WTC11 (cell line): ENCODE measurements at regions not wholly inside any gene's neighbourhood (a gene's known extent, or its start where the extent isn't known, plus 50 kb on each side); places are given as distances from the start of the nearest gene placed in this dataset.

Experiments
- ATAC-seq: fragments of 200-7000 bp; cut with Tn5 transposase; 2 replicates; pipeline ENCODE4 v1.10.0; 2021; ENCODE audit warnings: mild to moderate bottlenecking, moderate library complexity
- CTCF ChIA-PET: fragments of 300-600 bp; sonication (Branson Sonifier 250); formaldehyde crosslinking; loops from one replicate; lab custom pipeline; 2021; ENCODE audit warnings: antibody characterized with exemption; lab: Charles Lee
- POLR2A ChIA-PET: fragments of 350-600 bp; sonication (Branson Sonifier 250); formaldehyde crosslinking; loops from one replicate; lab custom pipeline; 2021; ENCODE audit warnings: antibody characterized with exemption; lab: Charles Lee
- DNase-seq: peaks from one replicate; pipeline ENCODE4 v3.0.0; 2021; ENCODE audit warnings: low spot score
- H3K27ac Mint-ChIP-seq: 2 replicates; pipeline ENCODE4 v1.8.0; 2021; ENCODE audit warnings: mixed read lengths
- H3K27me3 Mint-ChIP-seq: 2 replicates; pipeline ENCODE4 v1.8.0; 2021; ENCODE audit warnings: low read depth, mild to moderate bottlenecking, moderate library complexity, mixed read lengths
- H3K36me3 Mint-ChIP-seq: 2 replicates; pipeline ENCODE4 v1.8.0; 2021; ENCODE audit warnings: mixed read lengths
- H3K4me1 Mint-ChIP-seq: 2 replicates; pipeline ENCODE4 v1.8.0; 2022; ENCODE audit warnings: mixed read lengths
- H3K4me3 Mint-ChIP-seq: 2 replicates; pipeline ENCODE4 v1.8.0; 2021; ENCODE audit warnings: mild to moderate bottlenecking, moderate library complexity, mixed read lengths
- H3K9me3 Mint-ChIP-seq: 2 replicates; pipeline ENCODE4 v1.8.0; 2021; ENCODE audit warnings: mixed read lengths
- CREM ChIP-seq: sonication (generic); formaldehyde crosslinking; IDR thresholded peaks from 2 replicates; pipeline ENCODE4 v1.8.1; 2022; ENCODE audit warnings: mild to moderate bottlenecking, missing genetic modification reagents, moderate library complexity
- FOXK1 ChIP-seq: sonication (generic); formaldehyde crosslinking; IDR thresholded peaks from 2 replicates; pipeline ENCODE4 v1.8.0; 2022; ENCODE audit warnings: mild to moderate bottlenecking, moderate library complexity, missing genetic modification reagents
- NFYB ChIP-seq: sonication (generic); formaldehyde crosslinking; conservative IDR thresholded peaks from 2 replicates; pipeline ENCODE4 v1.8.0; 2022; ENCODE audit warnings: low read depth, missing genetic modification reagents
- NR1H2 ChIP-seq: sonication (generic); formaldehyde crosslinking; IDR thresholded peaks from 2 replicates; pipeline ENCODE4 v1.9.0; 2021; ENCODE audit warnings: mild to moderate bottlenecking, moderate library complexity, missing genetic modification reagents
- NR2C2 ChIP-seq: sonication (generic); formaldehyde crosslinking; IDR thresholded peaks from 2 replicates; pipeline ENCODE4 v1.8.0; 2022; ENCODE audit warnings: mild to moderate bottlenecking, missing genetic modification reagents
- OVOL2 ChIP-seq: fragments of 250-450 bp; sonication (Bioruptor Pico); IDR thresholded peaks from 2 replicates; pipeline ENCODE4 v1.9.0; 2021; ENCODE audit warnings: mild to moderate bottlenecking, borderline replicate concordance
- TCF7 ChIP-seq: sonication (generic); formaldehyde crosslinking; IDR thresholded peaks from 2 replicates; pipeline ENCODE4 v1.8.0; 2022; ENCODE audit warnings: mild to moderate bottlenecking, low read depth, missing genetic modification reagents, moderate library complexity
- TEAD1 ChIP-seq: sonication (generic); formaldehyde crosslinking; IDR thresholded peaks from 2 replicates; pipeline ENCODE4 v1.8.0; 2022; ENCODE audit warnings: mild to moderate bottlenecking, missing genetic modification reagents
- TEAD4 ChIP-seq: sonication (generic); formaldehyde crosslinking; IDR thresholded peaks from 2 replicates; pipeline ENCODE4 v1.8.0; 2022; ENCODE audit warnings: mild to moderate bottlenecking, missing genetic modification reagents
- ZBTB21 ChIP-seq: sonication (generic); formaldehyde crosslinking; IDR thresholded peaks from 2 replicates; pipeline ENCODE4 v1.8.1; 2023; ENCODE audit warnings: mild to moderate bottlenecking, missing genetic modification reagents, borderline replicate concordance
- ZNF219 ChIP-seq: sonication (generic); formaldehyde crosslinking; IDR thresholded peaks from 2 replicates; pipeline ENCODE4 v1.8.0; 2023; ENCODE audit warnings: missing genetic modification reagents, mild to moderate bottlenecking, borderline replicate concordance
- ZNF396 ChIP-seq: fragments of 250-450 bp; sonication (Bioruptor Pico); IDR thresholded peaks from 2 replicates; pipeline ENCODE4 v1.8.0; 2021; ENCODE audit warnings: mild to moderate bottlenecking, moderate library complexity, borderline replicate concordance
- TF ChIP-seq, protein P1 (sequence below): sonication (generic); formaldehyde crosslinking; IDR thresholded peaks from 2 replicates; pipeline ENCODE4 v1.8.0; 2022; ENCODE audit warnings: mild to moderate bottlenecking, missing genetic modification reagents
- TF ChIP-seq, protein P2 (sequence below): sonication (generic); formaldehyde crosslinking; IDR thresholded peaks from 2 replicates; pipeline ENCODE4 v1.8.1; 2022; ENCODE audit warnings: mild to moderate bottlenecking, missing genetic modification reagents, moderate library complexity, borderline replicate concordance
- TF ChIP-seq, protein P3 (sequence below): sonication (generic); formaldehyde crosslinking; IDR thresholded peaks from 2 replicates; pipeline ENCODE4 v1.8.0; 2022; ENCODE audit warnings: mild to moderate bottlenecking, missing genetic modification reagents
- TF ChIP-seq, protein P4 (sequence below): sonication (generic); formaldehyde crosslinking; IDR thresholded peaks from 2 replicates; pipeline ENCODE4 v1.8.1; 2023; ENCODE audit warnings: mild to moderate bottlenecking, missing genetic modification reagents
- TF ChIP-seq, protein P5 (sequence below): fragments of 250-450 bp; sonication (Bioruptor Pico); IDR thresholded peaks from 2 replicates; pipeline ENCODE4 v1.9.0; 2021; ENCODE audit warnings: mild to moderate bottlenecking
- TF ChIP-seq, protein P6 (sequence below): sonication (generic); formaldehyde crosslinking; conservative IDR thresholded peaks from 2 replicates; pipeline ENCODE4 v1.8.1; 2022; ENCODE audit warnings: mild to moderate bottlenecking, missing genetic modification reagents

DNA sequence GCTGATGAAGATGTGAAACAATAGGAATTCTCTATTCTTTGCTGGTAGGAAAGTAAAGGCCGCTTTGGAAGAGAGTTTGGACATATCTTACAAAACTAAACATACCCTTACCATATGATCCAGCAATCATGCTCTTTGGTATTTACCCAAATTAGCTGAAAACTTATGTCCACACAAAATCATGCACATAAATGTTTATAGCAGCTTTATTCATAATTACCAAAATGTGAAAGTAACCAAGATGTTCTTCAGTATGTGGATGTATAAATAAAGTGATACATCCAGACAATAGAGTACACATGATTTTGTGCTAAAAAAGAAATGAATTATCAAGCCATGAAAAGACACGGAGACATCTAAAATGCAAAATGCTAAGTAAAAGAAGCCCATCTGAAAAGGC lies 98.7 kb upstream of the SLC35F3 start (continued):
- TF ChIP-seq OVOL2: no peak
- TF ChIP-seq, protein P1, sequence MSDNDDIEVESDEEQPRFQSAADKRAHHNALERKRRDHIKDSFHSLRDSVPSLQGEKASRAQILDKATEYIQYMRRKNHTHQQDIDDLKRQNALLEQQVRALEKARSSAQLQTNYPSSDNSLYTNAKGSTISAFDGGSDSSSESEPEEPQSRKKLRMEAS (CRISPR knock-in tag): no peak

DNA sequence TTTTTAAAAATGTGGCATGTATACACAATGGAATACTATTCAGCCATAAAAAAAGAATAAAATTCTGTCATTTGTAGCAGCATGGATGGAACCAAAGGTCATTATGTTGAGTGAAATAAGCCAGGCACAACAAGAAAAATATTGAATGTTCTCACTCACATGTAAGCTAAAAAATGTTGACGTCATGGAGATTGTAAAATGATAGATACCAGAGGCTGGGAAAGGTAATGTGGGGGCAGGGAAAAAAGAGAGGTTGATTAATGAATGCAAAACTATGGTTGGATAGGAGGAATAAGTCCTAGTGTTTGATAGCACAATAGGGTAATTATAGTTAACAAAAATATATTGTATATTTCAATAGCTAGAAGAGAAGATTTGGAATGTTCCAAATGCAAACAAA lies 89.1 kb upstream of the SLC35F3 start:
- Mint-ChIP-seq H3K27me3 (no peaks in the 10 kb centered on the region; the same call in none of the 2 replicates), H3K4me1 (no peaks in the 10 kb centered on the region), H3K27ac (no peak overlapping the region), H3K4me3 (no peak overlapping the region), H3K9me3 (no peaks in the 10 kb centered on the region)
- POLR2A ChIA-PET: no interaction called here
- CTCF ChIA-PET: no interaction called here
- no peak for TF ChIP-seq OVOL2
- no peak for TF ChIP-seq NR2C2 (CRISPR knock-in tag)
- no peak for TF ChIP-seq NFYB
- TF ChIP-seq, protein P2, sequence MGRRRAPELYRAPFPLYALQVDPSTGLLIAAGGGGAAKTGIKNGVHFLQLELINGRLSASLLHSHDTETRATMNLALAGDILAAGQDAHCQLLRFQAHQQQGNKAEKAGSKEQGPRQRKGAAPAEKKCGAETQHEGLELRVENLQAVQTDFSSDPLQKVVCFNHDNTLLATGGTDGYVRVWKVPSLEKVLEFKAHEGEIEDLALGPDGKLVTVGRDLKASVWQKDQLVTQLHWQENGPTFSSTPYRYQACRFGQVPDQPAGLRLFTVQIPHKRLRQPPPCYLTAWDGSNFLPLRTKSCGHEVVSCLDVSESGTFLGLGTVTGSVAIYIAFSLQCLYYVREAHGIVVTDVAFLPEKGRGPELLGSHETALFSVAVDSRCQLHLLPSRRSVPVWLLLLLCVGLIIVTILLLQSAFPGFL (CRISPR knock-in tag): no peak
- no peak for TF ChIP-seq TEAD4 (CRISPR knock-in tag)
- TF ChIP-seq ZNF219 (CRISPR knock-in tag): no peak
- TF ChIP-seq, all 79 proteins: peak for 0
- no peaks in the 10 kb centered on the region for H3K36me3 Mint-ChIP-seq
- DNase-seq: no peak
- no peak for ATAC-seq

DNA sequence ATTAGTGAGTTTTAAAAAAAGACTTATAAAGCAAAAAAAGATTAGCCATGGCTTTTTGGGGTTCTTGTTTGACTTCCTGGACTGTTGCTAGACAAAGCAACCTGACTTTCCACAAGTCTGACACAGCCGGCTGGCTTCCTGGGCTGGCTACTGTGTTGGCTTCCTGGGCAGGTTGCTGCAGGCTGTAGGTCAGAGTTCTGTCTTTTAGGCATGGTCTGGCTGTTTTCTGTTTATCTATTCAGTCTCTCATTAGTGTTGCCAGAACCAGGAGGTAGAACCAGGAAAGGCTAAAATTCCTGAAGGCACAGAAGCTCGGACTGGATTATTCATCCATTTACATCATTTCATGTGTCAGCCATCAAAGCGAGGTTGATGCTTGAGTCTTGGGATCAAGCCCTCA lies 88.6 kb upstream of the SLC35F3 start:
- H3K9me3 Mint-ChIP-seq: no peaks in the 10 kb centered on the region
- ATAC-seq (no peak), DNase-seq (no peak)
- no peak overlapping the region for H3K27ac Mint-ChIP-seq
- POLR2A ChIA-PET: interaction anchor here (0.6 kb wide), 1 partner anchor 214 kb away, joined by 3 read pairs; no protein-coding TSS in a partner anchor
- CTCF ChIA-PET: no interaction called here
- no peaks in the 10 kb centered on the region for H3K4me1 Mint-ChIP-seq
- TF ChIP-seq, protein P3, sequence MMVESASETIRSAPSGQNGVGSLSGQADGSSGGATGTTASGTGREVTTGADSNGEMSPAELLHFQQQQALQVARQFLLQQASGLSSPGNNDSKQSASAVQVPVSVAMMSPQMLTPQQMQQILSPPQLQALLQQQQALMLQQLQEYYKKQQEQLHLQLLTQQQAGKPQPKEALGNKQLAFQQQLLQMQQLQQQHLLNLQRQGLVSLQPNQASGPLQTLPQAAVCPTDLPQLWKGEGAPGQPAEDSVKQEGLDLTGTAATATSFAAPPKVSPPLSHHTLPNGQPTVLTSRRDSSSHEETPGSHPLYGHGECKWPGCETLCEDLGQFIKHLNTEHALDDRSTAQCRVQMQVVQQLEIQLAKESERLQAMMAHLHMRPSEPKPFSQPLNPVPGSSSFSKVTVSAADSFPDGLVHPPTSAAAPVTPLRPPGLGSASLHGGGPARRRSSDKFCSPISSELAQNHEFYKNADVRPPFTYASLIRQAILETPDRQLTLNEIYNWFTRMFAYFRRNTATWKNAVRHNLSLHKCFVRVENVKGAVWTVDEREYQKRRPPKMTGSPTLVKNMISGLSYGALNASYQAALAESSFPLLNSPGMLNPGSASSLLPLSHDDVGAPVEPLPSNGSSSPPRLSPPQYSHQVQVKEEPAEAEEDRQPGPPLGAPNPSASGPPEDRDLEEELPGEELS (CRISPR knock-in tag): no peak
- TF ChIP-seq ZBTB21 (CRISPR knock-in tag): no peak
- no peaks in the 10 kb centered on the region for H3K36me3 Mint-ChIP-seq
- no peaks in the 10 kb centered on the region; the same call in none of the 2 replicates for H3K27me3 Mint-ChIP-seq
- H3K4me3 Mint-ChIP-seq: no peak overlapping the region

DNA sequence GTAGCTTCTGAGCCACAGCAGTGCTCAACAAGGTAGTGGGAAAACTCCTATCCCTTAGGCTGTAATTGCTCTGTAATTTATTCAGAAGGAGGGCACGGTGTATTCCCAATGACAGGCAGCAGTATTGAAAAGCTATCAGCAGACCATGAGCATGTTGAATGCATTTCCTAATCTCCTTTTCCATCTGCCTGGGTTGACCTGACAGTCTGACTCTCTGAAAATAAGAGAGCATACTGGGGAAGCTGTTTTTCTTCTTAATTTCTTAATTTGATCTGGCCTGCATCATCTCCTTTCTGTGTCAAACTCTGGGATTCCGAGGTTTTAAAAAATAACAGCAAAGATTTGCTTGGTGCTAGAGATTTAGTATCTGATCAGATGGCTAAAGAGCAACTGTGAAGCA lies 88.1 kb upstream of the SLC35F3 start:
- no peak overlapping the region for H3K4me3 Mint-ChIP-seq
- no peak for TF ChIP-seq CREM
- TF ChIP-seq, protein P4, sequence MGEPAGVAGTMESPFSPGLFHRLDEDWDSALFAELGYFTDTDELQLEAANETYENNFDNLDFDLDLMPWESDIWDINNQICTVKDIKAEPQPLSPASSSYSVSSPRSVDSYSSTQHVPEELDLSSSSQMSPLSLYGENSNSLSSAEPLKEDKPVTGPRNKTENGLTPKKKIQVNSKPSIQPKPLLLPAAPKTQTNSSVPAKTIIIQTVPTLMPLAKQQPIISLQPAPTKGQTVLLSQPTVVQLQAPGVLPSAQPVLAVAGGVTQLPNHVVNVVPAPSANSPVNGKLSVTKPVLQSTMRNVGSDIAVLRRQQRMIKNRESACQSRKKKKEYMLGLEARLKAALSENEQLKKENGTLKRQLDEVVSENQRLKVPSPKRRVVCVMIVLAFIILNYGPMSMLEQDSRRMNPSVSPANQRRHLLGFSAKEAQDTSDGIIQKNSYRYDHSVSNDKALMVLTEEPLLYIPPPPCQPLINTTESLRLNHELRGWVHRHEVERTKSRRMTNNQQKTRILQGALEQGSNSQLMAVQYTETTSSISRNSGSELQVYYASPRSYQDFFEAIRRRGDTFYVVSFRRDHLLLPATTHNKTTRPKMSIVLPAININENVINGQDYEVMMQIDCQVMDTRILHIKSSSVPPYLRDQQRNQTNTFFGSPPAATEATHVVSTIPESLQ (CRISPR knock-in tag): no peak
- TF ChIP-seq, protein P5, sequence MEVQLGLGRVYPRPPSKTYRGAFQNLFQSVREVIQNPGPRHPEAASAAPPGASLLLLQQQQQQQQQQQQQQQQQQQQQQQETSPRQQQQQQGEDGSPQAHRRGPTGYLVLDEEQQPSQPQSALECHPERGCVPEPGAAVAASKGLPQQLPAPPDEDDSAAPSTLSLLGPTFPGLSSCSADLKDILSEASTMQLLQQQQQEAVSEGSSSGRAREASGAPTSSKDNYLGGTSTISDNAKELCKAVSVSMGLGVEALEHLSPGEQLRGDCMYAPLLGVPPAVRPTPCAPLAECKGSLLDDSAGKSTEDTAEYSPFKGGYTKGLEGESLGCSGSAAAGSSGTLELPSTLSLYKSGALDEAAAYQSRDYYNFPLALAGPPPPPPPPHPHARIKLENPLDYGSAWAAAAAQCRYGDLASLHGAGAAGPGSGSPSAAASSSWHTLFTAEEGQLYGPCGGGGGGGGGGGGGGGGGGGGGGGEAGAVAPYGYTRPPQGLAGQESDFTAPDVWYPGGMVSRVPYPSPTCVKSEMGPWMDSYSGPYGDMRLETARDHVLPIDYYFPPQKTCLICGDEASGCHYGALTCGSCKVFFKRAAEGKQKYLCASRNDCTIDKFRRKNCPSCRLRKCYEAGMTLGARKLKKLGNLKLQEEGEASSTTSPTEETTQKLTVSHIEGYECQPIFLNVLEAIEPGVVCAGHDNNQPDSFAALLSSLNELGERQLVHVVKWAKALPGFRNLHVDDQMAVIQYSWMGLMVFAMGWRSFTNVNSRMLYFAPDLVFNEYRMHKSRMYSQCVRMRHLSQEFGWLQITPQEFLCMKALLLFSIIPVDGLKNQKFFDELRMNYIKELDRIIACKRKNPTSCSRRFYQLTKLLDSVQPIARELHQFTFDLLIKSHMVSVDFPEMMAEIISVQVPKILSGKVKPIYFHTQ: no peak
- TF ChIP-seq NR1H2 (CRISPR knock-in tag): no peak
- TF ChIP-seq ZNF396 (CRISPR knock-in tag): no peak
- no peak for TF ChIP-seq TEAD1 (CRISPR knock-in tag)
- TF ChIP-seq FOXK1: no peak
- TF ChIP-seq TCF7: no peak
- TF ChIP-seq, protein P6, sequence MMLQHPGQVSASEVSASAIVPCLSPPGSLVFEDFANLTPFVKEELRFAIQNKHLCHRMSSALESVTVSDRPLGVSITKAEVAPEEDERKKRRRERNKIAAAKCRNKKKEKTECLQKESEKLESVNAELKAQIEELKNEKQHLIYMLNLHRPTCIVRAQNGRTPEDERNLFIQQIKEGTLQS (CRISPR knock-in tag): no peak

More for the DNA sequence above, 88.1 kb upstream of the SLC35F3 start:
- ChIA-PET CTCF (no interaction called here), POLR2A (interaction anchor here (0.6 kb wide), 1 partner anchor 215 kb away, joined by 3 read pairs; no protein-coding TSS in a partner anchor)
- Mint-ChIP-seq H3K36me3 (no peaks in the 10 kb centered on the region), H3K4me1 (no peaks in the 10 kb centered on the region), H3K27me3 (no peaks in the 10 kb centered on the region; the same call in none of the 2 replicates), H3K9me3 (no peaks in the 10 kb centered on the region), H3K27ac (no peak overlapping the region)
- ATAC-seq (no peak), DNase-seq (no peak)
